GM23338 (cell line): ENCODE measurements at regions not wholly inside any gene's neighbourhood (a gene's known extent, or its start where the extent isn't known, plus 50 kb on each side); places are given as distances from the start of the nearest gene placed in this dataset.

Experiments used
- ATAC-seq: fragments of 200-7000 bp; cut with Tn5 transposase; 3 replicates; pipeline ENCODE4 v1.9.1; 2020
- DNase-seq: peaks from one replicate; pipeline ENCODE4 v3.0.0-alpha.2; 2015; ENCODE audit warnings: low spot score
- H2AFZ ChIP-seq: fragments of 200-600 bp; sonication (generic); 2 replicates; pipeline ENCODE4 v1.8.0; 2016; ENCODE audit warnings: antibody characterized with exemption, mild to moderate bottlenecking, moderate library complexity
- H3F3A ChIP-seq: fragments of 200-600 bp; sonication (generic); replicated peaks from 2 replicates; pipeline ENCODE4 v1.8.0; 2017; ENCODE audit warnings: antibody characterized with exemption, mixed run types, low read depth
- H3K27ac ChIP-seq: fragments of 200-600 bp; sonication (generic); 2 replicates; pipeline ENCODE4 v1.6.1; 2016; ENCODE audit warnings: low read depth
- H3K27me3 ChIP-seq: fragments of 200-600 bp; sonication (generic); 2 replicates; pipeline ENCODE4 v1.8.0; 2016; ENCODE audit warnings: mild to moderate bottlenecking, mixed run types, moderate library complexity; ENCODE audit not compliant: insufficient read depth
- H3K36me3 ChIP-seq: fragments of 200-600 bp; sonication (generic); 2 replicates; pipeline ENCODE4 v1.8.0; 2016; ENCODE audit warnings: mild to moderate bottlenecking; ENCODE audit not compliant: insufficient read depth
- H3K4me1 ChIP-seq: fragments of 200-600 bp; sonication (generic); 2 replicates; pipeline ENCODE4 v1.8.0; 2016; ENCODE audit warnings: mild to moderate bottlenecking, moderate library complexity; ENCODE audit not compliant: insufficient read depth
- H3K4me2 ChIP-seq: fragments of 200-600 bp; sonication (generic); 2 replicates; pipeline ENCODE4 v1.7.1; 2017; ENCODE audit warnings: mixed run types
- H3K4me3 ChIP-seq: fragments of 200-600 bp; sonication (generic); 2 replicates; pipeline ENCODE4 v1.6.1; 2016; ENCODE audit warnings: mixed run types
- H3K79me2 ChIP-seq: fragments of 200-600 bp; sonication (generic); replicated peaks from 2 replicates; pipeline ENCODE4 v1.8.0; 2017; ENCODE audit warnings: mild to moderate bottlenecking; ENCODE audit not compliant: insufficient read depth
- H3K9me2 ChIP-seq: fragments of 200-600 bp; sonication (generic); 2 replicates; pipeline ENCODE4 v1.8.0; 2017; ENCODE audit not compliant: insufficient read depth
- H4K20me1 ChIP-seq: fragments of 200-600 bp; sonication (generic); replicated peaks from 2 replicates; pipeline ENCODE4 v1.8.0; 2017; ENCODE audit warnings: mild to moderate bottlenecking; ENCODE audit not compliant: insufficient read depth
- H3K27ac Mint-ChIP-seq: 2 replicates; pipeline ENCODE4 v1.8.0; 2020; ENCODE audit warnings: inconsistent platforms, mild to moderate bottlenecking, moderate library complexity, mixed read lengths
- H3K27me3 Mint-ChIP-seq: 3 replicates; pipeline ENCODE4 v1.8.0; 2022; ENCODE audit warnings: low read depth, mild to moderate bottlenecking, moderate library complexity, mixed read lengths, inconsistent platforms; ENCODE audit not compliant: insufficient read depth, poor library complexity
- H3K36me3 Mint-ChIP-seq: 3 replicates; pipeline ENCODE4 v1.8.0; 2021; ENCODE audit warnings: low read depth, mild to moderate bottlenecking, inconsistent platforms, moderate library complexity, mixed read lengths
- H3K4me1 Mint-ChIP-seq: 3 replicates; pipeline ENCODE4 v1.8.0; 2020; ENCODE audit warnings: mild to moderate bottlenecking, inconsistent platforms, mixed read lengths
- H3K4me3 Mint-ChIP-seq: 3 replicates; pipeline ENCODE4 v1.8.0; 2021; ENCODE audit warnings: moderate library complexity, mild to moderate bottlenecking, inconsistent platforms, mixed read lengths
- H3K9me3 Mint-ChIP-seq: 3 replicates; pipeline ENCODE4 v1.8.0; 2020; ENCODE audit warnings: moderate library complexity, mild to moderate bottlenecking, inconsistent platforms, mixed read lengths
- CREB1 ChIP-seq: fragments of 250-450 bp; sonication (Bioruptor Pico); IDR thresholded peaks from 2 replicates; pipeline ENCODE4 v1.5.0; 2020; ENCODE audit warnings: low read depth, mild to moderate bottlenecking, moderate library complexity
- CTCF ChIP-seq, 2 experiments: fragments of 200-600 bp in 1 of 2; sonication (generic) in 1 of 2; conservative IDR thresholded peaks; 2 replicates each; pipeline versions ENCODE4 v1.5.1 to v1.6.1; 2016 to 2017; ENCODE audit warnings: antibody characterized with exemption in 2 of 2, low read depth in 2 of 2, mild to moderate bottlenecking in 2 of 2, moderate library complexity in 1 of 2
- ETS1 ChIP-seq: IDR thresholded peaks from 2 replicates; pipeline ENCODE4 v1.6.1; 2016; ENCODE audit warnings: antibody characterized with exemption
- EZH2 ChIP-seq: fragments of 200-600 bp; sonication (generic); IDR thresholded peaks from one replicate; pipeline ENCODE4 v1.8.0; 2017; ENCODE audit warnings: antibody characterized with exemption, mild to moderate bottlenecking, low read depth; ENCODE audit not compliant: unreplicated experiment
- EZH2phosphoT487 ChIP-seq: fragments of 200-600 bp; sonication (generic); IDR thresholded peaks from one replicate; pipeline ENCODE4 v1.8.1; 2018; ENCODE audit warnings: antibody characterized with exemption; ENCODE audit not compliant: unreplicated experiment
- JUNB ChIP-seq: IDR thresholded peaks from one replicate; pipeline ENCODE4 v1.6.1; 2016; ENCODE audit warnings: antibody characterized with exemption; ENCODE audit not compliant: unreplicated experiment
- NANOG ChIP-seq: IDR thresholded peaks from 2 replicates; pipeline ENCODE4 v1.6.1; 2016; ENCODE audit warnings: antibody characterized with exemption, borderline replicate concordance
- POLR2AphosphoS5 ChIP-seq: IDR thresholded peaks from 2 replicates; pipeline ENCODE4 v1.6.1; 2016; ENCODE audit warnings: antibody characterized with exemption, low read depth
- REST ChIP-seq: IDR thresholded peaks from one replicate; pipeline ENCODE4 v1.6.1; 2018; ENCODE audit warnings: antibody characterized with exemption; ENCODE audit not compliant: unreplicated experiment
- STAT1 ChIP-seq: IDR thresholded peaks from one replicate; pipeline ENCODE4 v1.6.1; 2016; ENCODE audit warnings: antibody characterized with exemption; ENCODE audit not compliant: unreplicated experiment
- ZNF114 ChIP-seq: fragments of 250-450 bp; sonication (Bioruptor Pico); IDR thresholded peaks from 2 replicates; pipeline ENCODE4 v1.5.0; 2020; ENCODE audit warnings: mild to moderate bottlenecking, moderate library complexity
- ZNF331 ChIP-seq: fragments of 250-450 bp; sonication (Bioruptor Pico); IDR thresholded peaks from 2 replicates; pipeline ENCODE4 v1.5.0; 2020; ENCODE audit warnings: low read depth, mild to moderate bottlenecking, moderate library complexity
- ZNF462 ChIP-seq: fragments of 250-450 bp; sonication (Bioruptor Pico); IDR thresholded peaks from 2 replicates; pipeline ENCODE4 v1.5.0; 2020; ENCODE audit warnings: mild to moderate bottlenecking, moderate library complexity

GRCh38 chr4:159051245-159052071 is 51.4 kb upstream of the RAPGEF2 start:
- Histone ChIP-seq H3K27ac (no peak overlapping the region), H3K4me2 (peak overlapping the region; percentile 54), H3K4me1 (peaks cover 54% of the 10 kb centered on the region), H3K36me3 (no peaks in the 10 kb centered on the region), H3K9me2 (no peaks in the 10 kb centered on the region), H3F3A (no peaks in the 10 kb centered on the region; the same call in 1 of the 2 replicates), H4K20me1 (no peaks in the 10 kb centered on the region), H2AFZ (peak overlapping the region; percentile 95), H3K4me3 (no peak overlapping the region; the same call in 1 of the 2 replicates), H3K79me2 (no peaks in the 10 kb centered on the region), H3K27me3 (no peaks in the 10 kb centered on the region)
- DNase-seq, result peak; percentile 53
- Mint-ChIP-seq H3K4me3 (no peak overlapping the region; the same call in 1 of the 3 replicates), H3K4me1 (peaks cover 55% of the 10 kb centered on the region), H3K36me3 (no peaks in the 10 kb centered on the region), H3K27ac (peak overlapping the region; percentile 44; the same call in 1 of the 2 replicates), H3K9me3 (no peaks in the 10 kb centered on the region), H3K27me3 (peaks cover 3% of the 10 kb centered on the region)
- no peak for TF ChIP-seq ZNF114
- no peak for TF ChIP-seq ETS1
- TF ChIP-seq CREB1 (CRISPR knock-in tag), result no peak
- TF ChIP-seq NANOG, result no peak
- TF ChIP-seq REST, result no peak
- no peak for TF ChIP-seq CTCF (conservative IDR thresholded peaks at IDR 0.05; ENCODE audit: low read depth in 2 of 2)
- TF ChIP-seq JUNB, result no peak
- no peak for TF ChIP-seq ZNF462 (CRISPR knock-in tag)
- TF ChIP-seq POLR2AphosphoS5, result no peak
- TF ChIP-seq ZNF331 (CRISPR knock-in tag), result no peak
- no peak for TF ChIP-seq EZH2phosphoT487
- no peak for TF ChIP-seq EZH2
- no peak for TF ChIP-seq STAT1
- peak; percentile 21; the same call in 2 of the 3 replicates for ATAC-seq
